GM06990 (cell line): ENCODE measurements at regions not wholly inside any gene's neighbourhood (a gene's known extent, or its start where the extent isn't known, plus 50 kb on each side); places are given as distances from the start of the nearest gene placed in this dataset.
"Not testable (repeated sequence)": the region's sequence is repeated elsewhere in the genome, so short reads cannot be mapped to it uniquely, and the experiment has no call there.

Experiments used
- DNase-seq: peaks from one replicate; pipeline ENCODE4 v3.0.0-alpha.2; 2011; ENCODE audit not compliant: insufficient read length; ENCODE audit errors: extremely low read depth
- H3K27me3 ChIP-seq: replicated peaks from 2 replicates; pipeline ENCODE4 v1.6.0; 2011; ENCODE audit warnings: low read length; ENCODE audit not compliant: control insufficient read depth, insufficient read depth
- H3K36me3 ChIP-seq: 2 replicates; pipeline ENCODE4 v1.5.1; 2011; ENCODE audit warnings: low read length; ENCODE audit not compliant: control insufficient read depth, insufficient read depth
- H3K4me3 ChIP-seq: replicated peaks from 2 replicates; pipeline ENCODE4 v1.5.1; 2011; ENCODE audit warnings: low read depth, mild to moderate bottlenecking, control low read depth, low read length
- TF ChIP-seq, protein P1 (sequence below): IDR thresholded peaks from 2 replicates; pipeline ENCODE4 v1.5.1; 2011; ENCODE audit warnings: low read length, control low read depth, mild to moderate bottlenecking, inconsistent platforms; ENCODE audit not compliant: insufficient read depth, poor library complexity, severe bottlenecking

DNA sequence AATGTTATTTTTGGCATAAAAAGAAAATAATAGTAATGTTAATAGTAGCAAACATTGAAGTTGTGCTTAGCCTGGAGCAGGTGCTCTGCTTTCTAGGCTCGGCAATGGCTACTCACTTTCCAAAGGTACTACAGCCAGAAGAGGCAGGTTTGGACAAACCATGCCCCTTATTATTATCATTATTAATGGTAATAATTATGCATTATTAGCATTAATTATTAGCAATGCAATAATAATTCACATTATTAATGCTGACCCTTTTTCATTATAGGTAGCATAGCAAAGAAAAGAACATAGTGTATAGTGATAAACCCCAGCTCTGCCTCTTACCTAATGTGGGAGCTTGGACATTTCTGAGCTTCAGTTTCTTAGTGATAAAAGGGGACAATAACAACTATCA, 171.4 kb downstream of the EDEM1 start:
- Histone ChIP-seq H3K4me3 (no peak overlapping the region), H3K27me3 (no peaks in the 10 kb centered on the region), H3K36me3 (no peaks in the 10 kb centered on the region)
- DNase-seq = no peak
- TF ChIP-seq, protein P1, sequence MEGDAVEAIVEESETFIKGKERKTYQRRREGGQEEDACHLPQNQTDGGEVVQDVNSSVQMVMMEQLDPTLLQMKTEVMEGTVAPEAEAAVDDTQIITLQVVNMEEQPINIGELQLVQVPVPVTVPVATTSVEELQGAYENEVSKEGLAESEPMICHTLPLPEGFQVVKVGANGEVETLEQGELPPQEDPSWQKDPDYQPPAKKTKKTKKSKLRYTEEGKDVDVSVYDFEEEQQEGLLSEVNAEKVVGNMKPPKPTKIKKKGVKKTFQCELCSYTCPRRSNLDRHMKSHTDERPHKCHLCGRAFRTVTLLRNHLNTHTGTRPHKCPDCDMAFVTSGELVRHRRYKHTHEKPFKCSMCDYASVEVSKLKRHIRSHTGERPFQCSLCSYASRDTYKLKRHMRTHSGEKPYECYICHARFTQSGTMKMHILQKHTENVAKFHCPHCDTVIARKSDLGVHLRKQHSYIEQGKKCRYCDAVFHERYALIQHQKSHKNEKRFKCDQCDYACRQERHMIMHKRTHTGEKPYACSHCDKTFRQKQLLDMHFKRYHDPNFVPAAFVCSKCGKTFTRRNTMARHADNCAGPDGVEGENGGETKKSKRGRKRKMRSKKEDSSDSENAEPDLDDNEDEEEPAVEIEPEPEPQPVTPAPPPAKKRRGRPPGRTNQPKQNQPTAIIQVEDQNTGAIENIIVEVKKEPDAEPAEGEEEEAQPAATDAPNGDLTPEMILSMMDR = no peak

DNA sequence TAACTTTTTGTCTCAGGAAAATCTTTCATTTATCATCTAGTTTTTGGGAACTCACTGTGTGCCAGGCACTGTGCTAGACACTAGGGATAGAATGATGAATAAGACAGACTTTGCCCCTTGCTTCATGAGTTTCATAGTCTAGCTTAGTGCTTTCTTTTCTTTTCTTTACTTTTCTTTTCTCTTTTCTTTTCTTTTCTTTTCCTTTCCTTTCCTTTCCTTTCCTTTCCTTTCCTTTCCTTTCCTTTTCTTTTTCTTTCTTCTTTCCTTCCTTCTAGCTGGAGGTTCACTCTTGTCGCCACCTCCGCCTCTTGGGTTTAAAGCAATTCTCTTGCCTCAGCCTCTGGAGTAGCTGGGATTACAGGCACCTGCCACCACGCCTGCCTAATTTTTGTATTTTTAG, 172.9 kb downstream of the EDEM1 start:
- no peak overlapping the region for H3K4me3 ChIP-seq
- DNase-seq = no peak
- no peaks in the 10 kb centered on the region for H3K36me3 ChIP-seq
- no peaks in the 10 kb centered on the region for H3K27me3 ChIP-seq
- TF ChIP-seq, protein P1 = no peak

DNA sequence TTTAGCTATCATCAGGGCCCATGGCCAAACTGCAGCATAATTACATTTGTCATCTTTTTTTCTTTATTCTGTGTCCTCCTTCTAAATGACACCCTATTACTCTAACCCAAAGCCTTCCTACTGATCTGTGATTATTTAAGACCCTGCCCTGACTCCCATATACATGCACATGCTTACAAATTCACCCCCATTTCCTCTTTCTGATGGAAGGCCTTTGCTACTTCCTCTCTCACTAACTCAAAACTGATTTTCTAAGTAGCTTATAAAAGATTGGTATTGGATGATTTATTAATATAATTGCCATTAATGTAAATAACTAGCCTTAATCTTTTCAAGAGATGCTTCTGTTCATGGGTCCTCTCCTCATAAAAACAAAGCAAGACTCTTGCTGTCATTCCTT, 179.2 kb downstream of the EDEM1 start:
- no peaks in the 10 kb centered on the region for H3K36me3 ChIP-seq
- TF ChIP-seq, protein P1 = no peak
- H3K4me3 ChIP-seq = no peak overlapping the region
- H3K27me3 ChIP-seq = no peaks in the 10 kb centered on the region
- no peak for DNase-seq

DNA sequence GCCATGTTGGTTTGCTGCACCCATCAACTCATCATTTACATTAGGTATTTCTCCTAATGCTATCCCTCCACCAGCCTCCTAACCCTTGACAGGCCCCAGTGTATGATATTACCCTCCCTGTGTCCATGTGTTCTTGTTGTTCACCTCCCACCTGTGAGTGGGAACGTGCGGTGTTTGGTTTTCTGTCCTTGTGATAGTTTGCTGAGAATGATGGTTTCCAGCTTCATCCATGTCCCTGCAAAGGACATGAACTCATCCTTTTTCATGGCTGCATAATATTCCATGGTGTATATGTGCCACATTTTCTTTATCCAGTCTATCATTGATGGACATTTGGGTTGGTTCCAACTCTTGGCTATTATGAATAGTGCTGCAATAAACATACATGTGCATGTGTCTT, 184.0 kb downstream of the EDEM1 start:
- not testable (repeated sequence) for H3K27me3 ChIP-seq, DNase-seq, H3K4me3 ChIP-seq, H3K36me3 ChIP-seq

DNA sequence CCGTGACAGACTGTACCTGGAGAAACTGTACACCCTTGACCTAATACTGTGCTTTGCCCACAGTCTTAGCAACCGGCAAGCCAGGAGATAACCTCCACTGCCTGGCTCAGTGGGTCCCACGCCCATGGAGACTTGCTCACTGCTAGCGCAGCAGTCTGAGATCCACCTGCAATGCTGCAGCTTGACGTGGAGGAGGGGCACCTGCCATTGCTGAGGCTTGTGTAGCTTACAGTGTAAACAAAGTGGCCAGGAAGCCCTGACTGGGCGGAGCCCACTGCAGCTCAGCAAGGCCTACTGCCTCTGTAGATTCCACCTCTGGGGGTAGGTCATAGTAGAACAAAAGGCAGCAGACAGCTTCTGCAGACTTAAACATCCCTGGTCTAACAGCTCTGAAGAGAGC, 189.3 kb downstream of the EDEM1 start:
- no peak overlapping the region for H3K4me3 ChIP-seq
- DNase-seq = no peak
- H3K36me3 ChIP-seq = no peaks in the 10 kb centered on the region
- H3K27me3 ChIP-seq = no peaks in the 10 kb centered on the region
- TF ChIP-seq, protein P1 = no peak

DNA sequence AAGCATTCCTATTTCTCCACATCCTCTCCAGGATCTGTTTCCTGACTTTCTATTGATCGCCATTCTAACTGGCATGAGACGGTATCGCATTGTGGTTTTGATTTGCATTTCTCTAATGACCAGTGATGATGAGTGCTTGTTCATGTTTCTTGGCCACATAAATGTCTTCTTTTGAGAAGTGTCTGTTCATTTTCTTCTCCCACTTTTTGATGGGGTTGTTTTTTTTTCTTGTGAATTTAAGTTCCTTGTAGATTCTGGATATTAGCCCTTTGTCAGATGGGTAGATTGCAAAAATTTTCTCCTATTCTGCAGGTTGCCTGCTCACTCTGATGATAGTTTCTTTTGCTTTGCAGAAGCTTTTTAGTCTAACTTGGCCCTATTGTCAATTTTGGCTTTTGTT, 191.8 kb downstream of the EDEM1 start:
- not testable (repeated sequence) for DNase-seq, H3K27me3 ChIP-seq, H3K4me3 ChIP-seq, H3K36me3 ChIP-seq

DNA sequence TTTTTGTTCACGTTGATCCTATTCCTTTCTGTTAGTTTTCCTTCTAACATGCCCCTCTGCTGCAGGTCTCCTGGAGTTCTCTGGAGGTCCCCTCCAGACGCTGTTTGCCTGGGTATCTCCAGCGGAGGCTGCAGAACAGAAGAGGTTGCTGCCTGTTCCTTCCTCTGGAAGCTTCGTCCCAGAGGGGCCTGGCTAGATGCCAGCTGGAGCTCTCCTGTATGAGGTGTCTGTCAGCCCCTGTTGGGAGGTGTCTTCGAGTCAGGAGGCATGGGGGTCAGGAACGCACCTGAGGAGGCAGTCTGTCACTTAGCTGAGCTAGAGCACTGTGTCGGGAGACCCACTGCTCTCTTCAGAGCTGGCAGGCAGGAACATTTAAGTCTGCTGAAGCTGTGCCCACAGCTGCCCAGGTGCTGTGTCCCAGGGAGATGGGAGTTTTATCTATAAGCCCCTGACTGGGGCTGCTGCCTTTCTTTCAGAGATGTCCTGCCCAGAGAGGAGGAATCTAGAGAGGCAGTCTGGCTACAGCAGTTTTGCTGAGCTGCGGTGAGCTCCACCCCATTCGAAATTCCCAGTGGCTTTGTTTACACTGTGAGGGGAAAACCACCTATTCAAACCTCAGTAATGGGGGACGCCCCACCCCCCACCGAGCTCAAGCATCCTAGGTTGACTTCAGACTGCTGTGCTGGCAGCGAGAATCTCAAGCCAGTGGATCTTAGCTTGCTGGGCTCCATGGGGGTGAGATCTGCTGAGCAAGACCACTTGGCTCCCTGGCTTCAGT, 196.2 kb downstream of the EDEM1 start:
- H3K27me3 ChIP-seq, DNase-seq, H3K36me3 ChIP-seq, H3K4me3 ChIP-seq: not testable (repeated sequence)
